IMR-90 (cell line): ENCODE measurements at regions not wholly inside any gene's neighbourhood (a gene's known extent, or its start where the extent isn't known, plus 50 kb on each side); places are given as distances from the start of the nearest gene placed in this dataset.

Source experiments
- ATAC-seq: fragments of 200-7000 bp; cut with Tn5 transposase; 2 replicates; pipeline ENCODE4 v1.9.1; 2020; ENCODE audit warnings: low read depth, mild to moderate bottlenecking, moderate library complexity
- BruUV-seq: library from RNA; stranded (reverse); fragments of 400-500 nt; replicated peaks from 2 replicates; lab custom pipeline; 2021; lab: Mats Ljungman, UMichigan
- CTCF ChIA-PET: fragments of 300-600 bp; formaldehyde crosslinking; extraction: SDS; loops from one replicate; lab custom pipeline; 2021; ENCODE audit warnings: antibody characterized with exemption; lab: Yijun Ruan, JAX
- POLR2A ChIA-PET: fragments of 300-600 bp; sonication (Branson Sonifier 250); formaldehyde crosslinking; loops from one replicate; lab custom pipeline; 2022; ENCODE audit warnings: antibody characterized with exemption; ENCODE audit not compliant: unreplicated experiment; lab: Charles Lee
- DNase-seq: peaks from one replicate; pipeline ENCODE4 v3.0.0; 2013
- H2AFZ ChIP-seq: replicated peaks from 2 replicates; pipeline ENCODE3; 2013; ENCODE audit warnings: low read length, mild to moderate bottlenecking; ENCODE audit not compliant: poor library complexity
- H2AK5ac ChIP-seq: 2 replicates; pipeline ENCODE4 v1.6.1; 2013; ENCODE audit warnings: low read depth, low read length, inconsistent platforms
- H2AK9ac ChIP-seq: replicated peaks from 2 replicates; pipeline ENCODE3; 2013; ENCODE audit warnings: mild to moderate bottlenecking, low read depth, low read length, moderate library complexity; ENCODE audit not compliant: poor library complexity
- H2BK120ac ChIP-seq: 2 replicates; pipeline ENCODE4 v1.6.1; 2013; ENCODE audit warnings: low read depth, low read length, inconsistent platforms
- H2BK15ac ChIP-seq: 3 replicates; pipeline ENCODE4 v1.6.1; 2013; ENCODE audit warnings: low read depth, low read length, inconsistent platforms
- H2BK20ac ChIP-seq: 2 replicates; pipeline ENCODE4 v1.6.1; 2013; ENCODE audit warnings: low read depth, mild to moderate bottlenecking, inconsistent platforms, low read length, moderate library complexity
- H2BK5ac ChIP-seq: 2 replicates; pipeline ENCODE4 v1.6.1; 2013; ENCODE audit warnings: mild to moderate bottlenecking, low read depth, low read length, inconsistent platforms; ENCODE audit not compliant: poor library complexity, severe bottlenecking
- H3K14ac ChIP-seq: replicated peaks from 2 replicates; pipeline ENCODE4 v1.6.1; 2013; ENCODE audit warnings: low read depth, low read length, inconsistent platforms
- H3K18ac ChIP-seq: 2 replicates; pipeline ENCODE4 v1.6.1; 2013; ENCODE audit warnings: low read depth, low read length, control low read depth
- H3K23ac ChIP-seq: 2 replicates; pipeline ENCODE4 v1.6.1; 2013; ENCODE audit warnings: low read depth, low read length, inconsistent platforms
- H3K27ac ChIP-seq: 2 replicates; pipeline ENCODE4 v1.5.1; 2013; ENCODE audit warnings: mild to moderate bottlenecking, control low read depth, low read length; ENCODE audit not compliant: insufficient read depth
- H3K27me3 ChIP-seq: 2 replicates; pipeline ENCODE4 v1.6.1; 2013; ENCODE audit warnings: low read length; ENCODE audit not compliant: control insufficient read depth, insufficient read depth
- H3K36me3 ChIP-seq: 2 replicates; pipeline ENCODE4 v1.6.1; 2013; ENCODE audit warnings: low read length, mixed read lengths; ENCODE audit not compliant: control insufficient read depth, insufficient read depth
- H3K4ac ChIP-seq: 2 replicates; pipeline ENCODE4 v1.6.1; 2013; ENCODE audit warnings: low read depth, low read length, inconsistent platforms
- H3K4me1 ChIP-seq: 2 replicates; pipeline ENCODE4 v1.6.1; 2013; ENCODE audit warnings: low read length, mixed read lengths; ENCODE audit not compliant: control insufficient read depth, insufficient read depth
- H3K4me2 ChIP-seq: 2 replicates; pipeline ENCODE4 v1.6.1; 2013; ENCODE audit warnings: low read depth, mild to moderate bottlenecking, control low read depth, low read length, moderate library complexity
- H3K4me3 ChIP-seq: 2 replicates; pipeline ENCODE4 v1.5.1; 2013; ENCODE audit warnings: low read depth, mild to moderate bottlenecking, control low read depth, low read length, moderate library complexity; ENCODE audit not compliant: insufficient read depth
- H3K56ac ChIP-seq: 2 replicates; pipeline ENCODE4 v1.6.1; 2013; ENCODE audit warnings: low read length, inconsistent platforms; ENCODE audit not compliant: insufficient read depth; ENCODE audit errors: extremely low read depth
- H3K79me1 ChIP-seq, 2 experiments: 2 replicates each; pipeline ENCODE4 v1.6.1; 2013; ENCODE audit warnings: low read length in 2 of 2, inconsistent platforms in 1 of 2, low read depth in 1 of 2
- H3K9ac ChIP-seq: 2 replicates; pipeline ENCODE4 v1.6.1; 2013; ENCODE audit warnings: low read depth, low read length, control low read depth
- H3K9me1 ChIP-seq: 2 replicates; pipeline ENCODE4 v1.6.1; 2013; ENCODE audit warnings: low read length, inconsistent platforms; ENCODE audit not compliant: insufficient read depth
- H3K9me3 ChIP-seq: 2 replicates; pipeline ENCODE4 v1.6.1; 2013; ENCODE audit warnings: low read length; ENCODE audit not compliant: control insufficient read depth, insufficient read depth
- H4K20me1 ChIP-seq: 2 replicates; pipeline ENCODE4 v1.6.1; 2013; ENCODE audit warnings: low read length, inconsistent platforms; ENCODE audit not compliant: insufficient read depth
- H4K5ac ChIP-seq: 2 replicates; pipeline ENCODE4 v1.6.1; 2013; ENCODE audit warnings: mild to moderate bottlenecking, low read depth, low read length, control low read depth
- H4K8ac ChIP-seq, 2 experiments: 2 replicates each; pipeline ENCODE4 v1.6.1; 2013; ENCODE audit warnings: low read depth in 2 of 2, low read length in 2 of 2, control low read depth in 1 of 2, inconsistent platforms in 1 of 2
- H4K91ac ChIP-seq: 2 replicates; pipeline ENCODE4 v1.6.1; 2013; ENCODE audit warnings: low read depth, low read length, inconsistent platforms; ENCODE audit not compliant: insufficient read depth
- BHLHE40 ChIP-seq: fragments of 150-350 bp; IDR thresholded peaks from 2 replicates; pipeline ENCODE4 v1.6.1; 2016; ENCODE audit warnings: mild to moderate bottlenecking, low read depth, low read length
- CHD1 ChIP-seq: IDR thresholded peaks from 2 replicates; pipeline ENCODE4 v1.6.1; 2012; ENCODE audit warnings: low read depth, low read length, improper control_type of control experiment
- ELK1 ChIP-seq: fragments of 150-350 bp; IDR thresholded peaks from 2 replicates; pipeline ENCODE4 v1.6.1; 2016; ENCODE audit warnings: low read depth, mild to moderate bottlenecking, low read length, moderate library complexity, borderline replicate concordance
- FOS ChIP-seq: fragments of 150-350 bp; IDR thresholded peaks from 2 replicates; pipeline ENCODE4 v1.6.1; 2016; ENCODE audit warnings: low read depth, low read length
- MAFK ChIP-seq: IDR thresholded peaks from 2 replicates; pipeline ENCODE4 v1.6.1; 2012; ENCODE audit warnings: low read depth, low read length, improper control_type of control experiment
- MAZ ChIP-seq: IDR thresholded peaks from 2 replicates; pipeline ENCODE4 v1.6.1; 2012; ENCODE audit warnings: low read depth, mild to moderate bottlenecking, low read length, improper control_type of control experiment, moderate library complexity, borderline replicate concordance
- MXI1 ChIP-seq: IDR thresholded peaks from 2 replicates; pipeline ENCODE4 v1.6.1; 2012; ENCODE audit warnings: low read depth, mild to moderate bottlenecking, low read length, moderate library complexity, borderline replicate concordance
- POLR2A ChIP-seq: IDR thresholded peaks from 2 replicates; pipeline ENCODE4 v1.6.1; 2012; ENCODE audit warnings: mild to moderate bottlenecking, low read depth, low read length
- RAD21 ChIP-seq: IDR thresholded peaks from 2 replicates; pipeline ENCODE4 v1.6.1; 2012; ENCODE audit warnings: low read length, improper control_type of control experiment
- RCOR1 ChIP-seq: IDR thresholded peaks from 2 replicates; pipeline ENCODE4 v1.6.1; 2012; ENCODE audit warnings: mild to moderate bottlenecking, low read length, improper control_type of control experiment; ENCODE audit not compliant: insufficient replicate concordance
- RFX5 ChIP-seq: IDR thresholded peaks from 2 replicates; pipeline ENCODE4 v1.8.0; 2012; ENCODE audit warnings: low read depth, mild to moderate bottlenecking, low read length, moderate library complexity
- SMC3 ChIP-seq: fragments of 150-350 bp; IDR thresholded peaks from 2 replicates; pipeline ENCODE4 v1.6.1; 2016; ENCODE audit warnings: low read depth, mild to moderate bottlenecking, antibody characterized with exemption, low read length, moderate library complexity
- USF2 ChIP-seq: fragments of 150-350 bp; IDR thresholded peaks from 2 replicates; pipeline ENCODE4 v1.6.1; 2017; ENCODE audit warnings: mild to moderate bottlenecking, antibody characterized with exemption, low read length, low read depth
- WGBS, 2 experiments: methylation state at CpG; one replicate each; pipeline versions ENCODE4 v1.1.5 to v1.1.7; 2013; ENCODE audit warnings: missing lambda C conversion rate in 2 of 2; ENCODE audit not compliant: insufficient read length in 1 of 2; ENCODE audit errors: extremely low coverage in 2 of 2; 5-methylcytosine and 5-hydroxymethylcytosine counted together
- dilution Hi-C: fragments of 300-500 bp; cut with HindIII; formaldehyde crosslinking; loops from one replicate; pipeline ENCODE4 v1.14.3; 2018; ENCODE audit warnings: low sequenced_read_pairs; ENCODE audit not compliant: unreplicated experiment
- in situ Hi-C: fragments of 300-500 bp; cut with MboI; formaldehyde crosslinking; loops from 3 replicates; pipeline ENCODE4 v1.14.3; 2019; ENCODE audit warnings: low sequenced_read_pairs, inconsistent platforms, mixed read lengths
- intact Hi-C: fragments of 100-400 bp; cut with micrococcal nuclease; formaldehyde crosslinking; loops from 2 replicates; pipeline ENCODE4 v1.10.0; 2022
- TF ChIP-seq, protein P1 (sequence below): conservative IDR thresholded peaks from 2 replicates; pipeline ENCODE4 v1.5.1; 2012; ENCODE audit warnings: mild to moderate bottlenecking, low read depth, low read length, improper control_type of control experiment

GRCh38 chr20:40446888-40447287, 242.1 kb downstream of the MAFB start:
- no peaks in the 10 kb centered on the region for H3K79me1 ChIP-seq
- H3K56ac ChIP-seq: no peak overlapping the region
- no peaks in the 10 kb centered on the region for H3K4me1 ChIP-seq
- ChIA-PET POLR2A (no interaction called here), CTCF (no interaction called here)
- no peak overlapping the region for H4K5ac ChIP-seq
- H3K9me1 ChIP-seq: no peaks in the 10 kb centered on the region
- no peak overlapping the region for H2AK9ac ChIP-seq
- H3K27me3 ChIP-seq: no peaks in the 10 kb centered on the region; the same call in 1 of the 2 replicates
- H2BK15ac ChIP-seq: no peak overlapping the region
- H3K4ac ChIP-seq: no peak overlapping the region
- H3K18ac ChIP-seq: no peak overlapping the region
- no peaks in the 10 kb centered on the region for H4K20me1 ChIP-seq
- no peak overlapping the region for H2BK120ac ChIP-seq
- H3K4me3 ChIP-seq: no peak overlapping the region
- BruUV-seq: no TSS peak
- no peak overlapping the region for H3K14ac ChIP-seq
- no peaks in the 10 kb centered on the region for H3K36me3 ChIP-seq
- H3K23ac ChIP-seq: no peak overlapping the region
- in situ Hi-C loops: no loop called here
- H4K91ac ChIP-seq: no peak overlapping the region
- no peak overlapping the region for H2BK20ac ChIP-seq
- no peak overlapping the region for H3K4me2 ChIP-seq
- intact Hi-C loops: no loop called here
- H3K9ac ChIP-seq: no peak overlapping the region
- H2BK5ac ChIP-seq: no peak overlapping the region
- H4K8ac ChIP-seq: no peak overlapping the region
- dilution Hi-C loops: no loop called here
- WGBS, 2 experiments: 20% methylated on average over 1 of the region's 2 CpGs; no CpG with 5 or more reads in 1 of the 2 experiments
- ATAC-seq: no peak
- no peak for DNase-seq
- H3K9me3 ChIP-seq: no peaks in the 10 kb centered on the region
- no peak overlapping the region for H2AFZ ChIP-seq
- TF ChIP-seq MAFK (no peak), ELK1 (no peak), POLR2A (no peak), RFX5 (no peak), MXI1 (no peak), FOS (no peak), SMC3 (no peak), RCOR1 (no peak), BHLHE40 (no peak), CHD1 (no peak), USF2 (no peak), RAD21 (no peak), MAZ (no peak)
- TF ChIP-seq, protein P1, sequence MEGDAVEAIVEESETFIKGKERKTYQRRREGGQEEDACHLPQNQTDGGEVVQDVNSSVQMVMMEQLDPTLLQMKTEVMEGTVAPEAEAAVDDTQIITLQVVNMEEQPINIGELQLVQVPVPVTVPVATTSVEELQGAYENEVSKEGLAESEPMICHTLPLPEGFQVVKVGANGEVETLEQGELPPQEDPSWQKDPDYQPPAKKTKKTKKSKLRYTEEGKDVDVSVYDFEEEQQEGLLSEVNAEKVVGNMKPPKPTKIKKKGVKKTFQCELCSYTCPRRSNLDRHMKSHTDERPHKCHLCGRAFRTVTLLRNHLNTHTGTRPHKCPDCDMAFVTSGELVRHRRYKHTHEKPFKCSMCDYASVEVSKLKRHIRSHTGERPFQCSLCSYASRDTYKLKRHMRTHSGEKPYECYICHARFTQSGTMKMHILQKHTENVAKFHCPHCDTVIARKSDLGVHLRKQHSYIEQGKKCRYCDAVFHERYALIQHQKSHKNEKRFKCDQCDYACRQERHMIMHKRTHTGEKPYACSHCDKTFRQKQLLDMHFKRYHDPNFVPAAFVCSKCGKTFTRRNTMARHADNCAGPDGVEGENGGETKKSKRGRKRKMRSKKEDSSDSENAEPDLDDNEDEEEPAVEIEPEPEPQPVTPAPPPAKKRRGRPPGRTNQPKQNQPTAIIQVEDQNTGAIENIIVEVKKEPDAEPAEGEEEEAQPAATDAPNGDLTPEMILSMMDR: no peak
- no peak overlapping the region for H2AK5ac ChIP-seq
- H3K27ac ChIP-seq: no peak overlapping the region
